Tibial nerve (tissue), 3 donors: ENCODE measurements at regions not wholly inside any gene's neighbourhood (a gene's known extent, or its start where the extent isn't known, plus 50 kb on each side); places are given as distances from the start of the nearest gene placed in this dataset.

Experiments used
- POLR2A ChIP-seq, 2 donors: fragments of 450-650 bp; IDR thresholded peaks; one replicate each; pipeline ENCODE4 v1.6.1; 2017; ENCODE audit warnings: antibody characterized with exemption in 2 of 2, mild to moderate bottlenecking in 2 of 2, moderate library complexity in 2 of 2
- TF ChIP-seq, protein P1 (sequence below), 5 experiments: fragments of 200-600 bp in 3 of 5; fragments of 450-650 bp in 2 of 5; sonication (generic) in 3 of 5; IDR thresholded peaks; one replicate each; pipeline ENCODE4 v1.5.1; 2016 to 2019; ENCODE audit warnings: antibody characterized with exemption in 5 of 5, mild to moderate bottlenecking in 3 of 5, moderate library complexity in 2 of 5

DNA sequence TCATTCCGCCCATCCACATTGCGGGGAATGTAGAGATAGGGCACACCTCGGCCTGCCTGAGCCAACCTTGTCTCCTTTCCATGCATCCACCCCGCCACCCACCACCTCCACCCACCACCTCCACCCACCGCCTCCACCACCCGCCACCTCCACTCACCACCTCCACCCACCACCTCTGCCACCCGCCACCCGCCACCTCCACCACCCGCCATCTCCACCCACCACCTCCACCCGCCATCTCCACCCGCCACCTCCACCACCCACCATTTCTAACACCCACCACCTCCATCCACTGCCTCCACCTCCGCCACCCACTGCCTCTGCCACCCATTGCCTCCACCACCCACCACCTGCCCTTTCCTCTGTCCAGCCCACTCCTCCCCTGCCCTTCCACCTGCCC is 78.4 kb downstream of the IGLL1 start:
- TF ChIP-seq, protein P1, sequence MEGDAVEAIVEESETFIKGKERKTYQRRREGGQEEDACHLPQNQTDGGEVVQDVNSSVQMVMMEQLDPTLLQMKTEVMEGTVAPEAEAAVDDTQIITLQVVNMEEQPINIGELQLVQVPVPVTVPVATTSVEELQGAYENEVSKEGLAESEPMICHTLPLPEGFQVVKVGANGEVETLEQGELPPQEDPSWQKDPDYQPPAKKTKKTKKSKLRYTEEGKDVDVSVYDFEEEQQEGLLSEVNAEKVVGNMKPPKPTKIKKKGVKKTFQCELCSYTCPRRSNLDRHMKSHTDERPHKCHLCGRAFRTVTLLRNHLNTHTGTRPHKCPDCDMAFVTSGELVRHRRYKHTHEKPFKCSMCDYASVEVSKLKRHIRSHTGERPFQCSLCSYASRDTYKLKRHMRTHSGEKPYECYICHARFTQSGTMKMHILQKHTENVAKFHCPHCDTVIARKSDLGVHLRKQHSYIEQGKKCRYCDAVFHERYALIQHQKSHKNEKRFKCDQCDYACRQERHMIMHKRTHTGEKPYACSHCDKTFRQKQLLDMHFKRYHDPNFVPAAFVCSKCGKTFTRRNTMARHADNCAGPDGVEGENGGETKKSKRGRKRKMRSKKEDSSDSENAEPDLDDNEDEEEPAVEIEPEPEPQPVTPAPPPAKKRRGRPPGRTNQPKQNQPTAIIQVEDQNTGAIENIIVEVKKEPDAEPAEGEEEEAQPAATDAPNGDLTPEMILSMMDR (IDR thresholded peaks at IDR 0.05) = no peak
- TF ChIP-seq POLR2A (IDR thresholded peaks at IDR 0.05) = no peak
